ENCODE measurements at regions not wholly inside any gene's neighbourhood (a gene's known extent, or its start where the extent isn't known, plus 50 kb on each side); places are given as distances from the start of the nearest gene placed in this dataset.

DNA sequence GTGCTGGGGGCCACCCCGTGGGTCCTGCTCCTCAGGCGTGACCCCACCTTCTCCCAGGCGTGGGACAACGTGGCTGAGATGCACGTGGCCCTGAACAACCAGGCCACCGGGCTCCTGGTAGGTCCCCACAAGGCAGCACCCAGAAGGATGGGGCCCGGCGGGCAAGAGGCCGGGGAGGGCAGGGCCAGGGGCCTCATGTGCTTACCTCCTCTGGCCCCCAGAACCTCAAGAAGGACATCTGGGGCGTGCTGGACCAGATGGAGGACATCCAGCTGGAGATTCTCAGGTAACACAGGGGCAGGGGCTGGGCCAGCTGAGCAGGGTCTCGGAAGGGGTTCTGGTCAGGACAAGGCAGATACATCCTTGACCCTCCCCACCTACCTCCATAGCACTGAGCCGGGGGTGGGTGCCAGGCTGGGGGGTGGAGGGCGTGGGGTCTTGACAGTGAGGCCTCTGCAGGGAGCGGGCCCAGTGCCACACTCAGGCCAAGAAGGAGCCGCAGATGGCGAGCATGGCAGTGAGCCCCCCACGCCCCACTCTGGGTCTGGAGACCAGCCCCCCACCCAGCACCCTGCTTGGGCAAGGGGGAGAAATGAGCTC, 186.3 kb downstream of the IGLL1 start:
- no peak for TF ChIP-seq CTCF (IDR thresholded peaks at IDR 0.05)
- no peak for TF ChIP-seq POLR2A (IDR thresholded peaks at IDR 0.05)
- TF ChIP-seq EP300 (IDR thresholded peaks at IDR 0.05), result no peak
